ENCODE measurements at regions not wholly inside any gene's neighbourhood (a gene's known extent, or its start where the extent isn't known, plus 50 kb on each side); places are given as distances from the start of the nearest gene placed in this dataset.
A peak's percentile ranks its signal among the peaks of the same experiment; 100 is the strongest.

GRCh38 chr5:74576941-74577456 is 63.5 kb downstream of the ENC1 start:
- peak in 2 of 6 experiments; percentile 23 to 30 for DNase-seq

- no peak for DNase-seq
Measured at GRCh38 chr5:74575741-74576538, 64.6 kb downstream of the ENC1 start.

- no peak for DNase-seq
Measured at GRCh38 chr5:74570250-74570649, 70.3 kb downstream of the ENC1 start.

GRCh38 chr5:74567411-74567995 is 73.0 kb downstream of the ENC1 start:
- no peak for DNase-seq

- no peak for DNase-seq
Measured at GRCh38 chr5:74562122-74562521, 78.4 kb downstream of the ENC1 start.

GRCh38 chr5:74560245-74560644 is 80.3 kb downstream of the ENC1 start:
- DNase-seq, result no peak

GRCh38 chr5:74556631-74557595 is 83.6 kb downstream of the ENC1 start:
- no peak for DNase-seq

GRCh38 chr5:74556006-74556405 is 84.5 kb downstream of the ENC1 start:
- no peak for DNase-seq

- DNase-seq, result no peak
Measured at GRCh38 chr5:74552101-74552500, 88.4 kb downstream of the ENC1 start.

GRCh38 chr5:74550927-74551326 is 89.6 kb downstream of the ENC1 start:
- DNase-seq, result no peak

GRCh38 chr5:74549384-74549783 is 91.1 kb downstream of the ENC1 start:
- no peak for DNase-seq

- DNase-seq, result no peak
Measured at GRCh38 chr5:74546796-74547195, 93.7 kb downstream of the ENC1 start.

GRCh38 chr5:74544811-74545210 is 95.7 kb downstream of the ENC1 start:
- DNase-seq, result no peak

- no peak for DNase-seq
Measured at GRCh38 chr5:74543162-74543995, 97.1 kb downstream of the ENC1 start.

- no peak for DNase-seq
Measured at GRCh38 chr5:74542482-74542881, 98.0 kb downstream of the ENC1 start.

GRCh38 chr5:74541381-74541781 is 99.1 kb downstream of the ENC1 start:
- DNase-seq, result no peak

GRCh38 chr5:74540622-74541021 is 99.9 kb downstream of the ENC1 start:
- no peak for DNase-seq

GRCh38 chr5:74539986-74540385 is 100.5 kb downstream of the ENC1 start:
- DNase-seq, result no peak

GRCh38 chr5:74538206-74538661 is 102.3 kb downstream of the ENC1 start:
- no peak for DNase-seq

- no peak for DNase-seq
Measured at GRCh38 chr5:74536658-74537057, 103.9 kb downstream of the ENC1 start.

- no peak for DNase-seq
Measured at GRCh38 chr5:74535926-74536325, 104.6 kb downstream of the ENC1 start.
